Endodermal cell (in vitro differentiated cells): ENCODE measurements at regions not wholly inside any gene's neighbourhood (a gene's known extent, or its start where the extent isn't known, plus 50 kb on each side); places are given as distances from the start of the nearest gene placed in this dataset.
A peak's percentile ranks its signal among the peaks of the same experiment; 100 is the strongest.

ENCODE experiments used
- DNase-seq: peaks from one replicate; pipeline ENCODE4 v3.0.0-alpha.2; 2017
- H3K27ac ChIP-seq: 2 replicates; pipeline ENCODE4 v1.5.1; 2013; ENCODE audit warnings: mild to moderate bottlenecking, low read depth, low read length, moderate library complexity
- H3K27me3 ChIP-seq: 2 replicates; pipeline ENCODE4 v1.6.1; 2013; ENCODE audit warnings: mild to moderate bottlenecking, low read length, moderate library complexity; ENCODE audit not compliant: insufficient read depth, control insufficient read depth, poor library complexity, severe bottlenecking
- H3K36me3 ChIP-seq: 2 replicates; pipeline ENCODE4 v1.7.0; 2013; ENCODE audit warnings: mild to moderate bottlenecking, low read length, moderate library complexity; ENCODE audit not compliant: control insufficient read depth, insufficient read depth
- H3K4me1 ChIP-seq: one replicate; pipeline ENCODE4 v1.7.0; 2013; ENCODE audit warnings: low read length; ENCODE audit not compliant: control insufficient read depth, insufficient read depth
- H3K4me3 ChIP-seq: 2 replicates; pipeline ENCODE4 v1.5.1; 2013; ENCODE audit warnings: mild to moderate bottlenecking, low read length, moderate library complexity
- H3K9ac ChIP-seq: 2 replicates; pipeline ENCODE4 v1.6.1; 2013; ENCODE audit warnings: mild to moderate bottlenecking, low read length, moderate library complexity; ENCODE audit not compliant: poor library complexity, severe bottlenecking; ENCODE audit errors: extremely low read depth
- H3K9me3 ChIP-seq: 2 replicates; pipeline ENCODE4 v1.6.1; 2013; ENCODE audit warnings: mild to moderate bottlenecking, low read length, moderate library complexity; ENCODE audit not compliant: control insufficient read depth
- H3K27ac Mint-ChIP-seq: 2 replicates; pipeline ENCODE4 v1.8.0; 2020; ENCODE audit warnings: mixed read lengths
- H3K27me3 Mint-ChIP-seq: 2 replicates; pipeline ENCODE4 v1.8.0; 2021; ENCODE audit warnings: mild to moderate bottlenecking, mixed read lengths; ENCODE audit not compliant: insufficient read depth
- H3K36me3 Mint-ChIP-seq: 2 replicates; pipeline ENCODE4 v1.8.0; 2020; ENCODE audit warnings: low read depth, mixed read lengths
- H3K4me1 Mint-ChIP-seq: 2 replicates; pipeline ENCODE4 v1.8.0; 2020; ENCODE audit warnings: mixed read lengths
- H3K4me3 Mint-ChIP-seq: 2 replicates; pipeline ENCODE4 v1.8.0; 2020; ENCODE audit warnings: mild to moderate bottlenecking, moderate library complexity, mixed read lengths
- H3K9me3 Mint-ChIP-seq: 2 replicates; pipeline ENCODE4 v1.8.0; 2020; ENCODE audit warnings: mild to moderate bottlenecking, mixed read lengths
- CTCF ChIP-seq: fragments of 200-600 bp; sonication (generic); conservative IDR thresholded peaks from 2 replicates; pipeline ENCODE4 v1.5.0; 2021; ENCODE audit warnings: antibody characterized with exemption, mild to moderate bottlenecking
- WGBS, 2 experiments: methylation state at CpG; one replicate each; pipeline versions ENCODE4 v1.1.5 to v1.1.7; 2013; ENCODE audit warnings: missing lambda C conversion rate in 2 of 2, mixed read lengths in 1 of 2; ENCODE audit not compliant: insufficient coverage in 1 of 2, insufficient read length in 1 of 2; 5-methylcytosine and 5-hydroxymethylcytosine counted together

GRCh38 chr2:82234283-82234874 lies 1929.8 kb upstream of the LRRTM1 start:
- Mint-ChIP-seq H3K27ac (no peak overlapping the region), H3K4me3 (no peak overlapping the region), H3K27me3 (no peaks in the 10 kb centered on the region), H3K4me1 (peaks cover 7% of the 10 kb centered on the region), H3K9me3 (peaks cover 3% of the 10 kb centered on the region), H3K36me3 (no peaks in the 10 kb centered on the region)
- no peak overlapping the region for H3K27ac ChIP-seq
- WGBS, 2 experiments = 92 to 93% methylated on average over 3 to 8 of the region's 8 CpGs
- H3K4me1 ChIP-seq = no peaks in the 10 kb centered on the region
- H3K9me3 ChIP-seq = peaks cover 8% of the 10 kb centered on the region
- peak; percentile 37 for DNase-seq
- H3K4me3 ChIP-seq = no peak overlapping the region
- H3K36me3 ChIP-seq = no peaks in the 10 kb centered on the region
- H3K27me3 ChIP-seq = no peaks in the 10 kb centered on the region
- TF ChIP-seq CTCF = peak; percentile 60
- H3K9ac ChIP-seq = no peak overlapping the region

- no peaks in the 10 kb centered on the region for H3K36me3 Mint-ChIP-seq
- H3K27ac Mint-ChIP-seq = no peak overlapping the region
- DNase-seq = no peak
- peaks cover 3% of the 10 kb centered on the region for H3K4me1 Mint-ChIP-seq
- H3K9ac ChIP-seq = no peak overlapping the region
- H3K4me3 ChIP-seq = no peak overlapping the region
- no peak overlapping the region for H3K4me3 Mint-ChIP-seq
- no peaks in the 10 kb centered on the region for H3K4me1 ChIP-seq
- no peaks in the 10 kb centered on the region for H3K27me3 Mint-ChIP-seq
- peaks cover 3% of the 10 kb centered on the region for H3K9me3 Mint-ChIP-seq
- peaks cover 8% of the 10 kb centered on the region for H3K9me3 ChIP-seq
- no peak overlapping the region for H3K27ac ChIP-seq
- H3K36me3 ChIP-seq = no peaks in the 10 kb centered on the region
- TF ChIP-seq CTCF = no peak
- no peaks in the 10 kb centered on the region for H3K27me3 ChIP-seq
Measured at GRCh38 chr2:82233806-82234205, 1929.3 kb upstream of the LRRTM1 start.

- H3K27ac Mint-ChIP-seq = no peak overlapping the region
- Histone ChIP-seq H3K27me3 (no peaks in the 10 kb centered on the region), H3K4me3 (no peak overlapping the region), H3K27ac (no peak overlapping the region), H3K9me3 (peaks cover 8% of the 10 kb centered on the region), H3K9ac (no peak overlapping the region), H3K36me3 (no peaks in the 10 kb centered on the region), H3K4me1 (no peaks in the 10 kb centered on the region)
- TF ChIP-seq CTCF = no peak
- 85% methylated on average over 1 of the region's 1 CpG; no CpG with 5 or more reads in 1 of the 2 experiments for WGBS, 2 experiments
- no peaks in the 10 kb centered on the region for H3K36me3 Mint-ChIP-seq
- DNase-seq = no peak
- H3K27me3 Mint-ChIP-seq = no peaks in the 10 kb centered on the region
- no peaks in the 10 kb centered on the region for H3K4me1 Mint-ChIP-seq
- peaks cover 3% of the 10 kb centered on the region for H3K9me3 Mint-ChIP-seq
- H3K4me3 Mint-ChIP-seq = no peak overlapping the region
Measured at GRCh38 chr2:82230406-82230805, 1925.9 kb upstream of the LRRTM1 start.
